Transverse colon (tissue), 4 donors: ENCODE measurements at regions not wholly inside any gene's neighbourhood (a gene's known extent, or its start where the extent isn't known, plus 50 kb on each side); places are given as distances from the start of the nearest gene placed in this dataset.

Source experiments
- DNase-seq: peaks from one replicate; pipeline ENCODE4 v3.0.0-alpha.2; 2019
- H3K27ac ChIP-seq, 4 donors: fragments of 200-600 bp; sonication (generic); 2 replicates each; pipeline ENCODE4 v1.5.1; 2016 to 2018; ENCODE audit warnings: inconsistent platforms in 4 of 4
- H3K27me3 ChIP-seq: fragments of 200-600 bp; sonication (generic); 2 replicates; pipeline ENCODE4 v1.5.1; 2017; ENCODE audit warnings: inconsistent platforms
- H3K36me3 ChIP-seq, 4 donors: fragments of 200-600 bp; sonication (generic); 2 replicates each; pipeline ENCODE4 v1.5.1; 2017 to 2019; ENCODE audit warnings: inconsistent platforms in 4 of 4
- H3K4me1 ChIP-seq, 4 donors: fragments of 200-600 bp; sonication (generic); 2 replicates each; pipeline ENCODE4 v1.5.1; 2017 to 2020; ENCODE audit warnings: inconsistent platforms in 4 of 4
- H3K4me3 ChIP-seq, 4 donors: fragments of 200-600 bp; sonication (generic); 1 replicate in 1 of 4; 2 replicates in 3 of 4; pipeline versions ENCODE4 v1.5.1 to v1.6.1; 2017 to 2019; ENCODE audit warnings: inconsistent platforms in 4 of 4
- H3K9me3 ChIP-seq, 2 donors: fragments of 200-600 bp; sonication (generic); 2 replicates each; pipeline ENCODE4 v1.5.1; 2017 to 2019; ENCODE audit warnings: inconsistent platforms in 2 of 2
- EP300 ChIP-seq: sonication (generic); formaldehyde crosslinking; IDR thresholded peaks from one replicate; pipeline ENCODE4 v1.6.1; 2017; ENCODE audit warnings: antibody characterized with exemption, low read depth
- POLR2A ChIP-seq: fragments of 450-650 bp; IDR thresholded peaks from one replicate; pipeline ENCODE4 v1.6.1; 2016; ENCODE audit warnings: antibody characterized with exemption, mild to moderate bottlenecking, moderate library complexity
- POLR2AphosphoS5 ChIP-seq, 3 donors: sonication (generic); formaldehyde crosslinking; IDR thresholded peaks; one replicate each; pipeline ENCODE4 v1.6.1; 2016; ENCODE audit warnings: antibody characterized with exemption in 3 of 3
- WGBS, 2 donors: methylation state at CpG; one replicate each; pipeline ENCODE4 v1.1.5; 2018; ENCODE audit warnings: low coverage in 1 of 2; 5-methylcytosine and 5-hydroxymethylcytosine counted together
- in situ Hi-C, 4 donors: fragments of 200-750 bp; cut with MboI; loops; one replicate each; pipeline versions ENCODE4 v1.15.0 to v1.15.1; 2017; ENCODE audit warnings: low sequenced_read_pairs in 3 of 4, low pct_ligation_motif_present in 1 of 4, low pct_unique_long_range_greater_than_20kb in 1 of 4
- intact Hi-C: fragments of 100-400 bp; cut with DNase I; formaldehyde crosslinking; loops from one replicate; pipeline ENCODE4 v1.15.1; 2023; ENCODE audit warnings: low total_unique reads
- TF ChIP-seq, protein P1 (sequence below), 5 experiments: fragments of 200-600 bp in 3 of 5; fragments of 450-650 bp in 2 of 5; sonication (generic) in 3 of 5; IDR thresholded peaks; 1 replicate in 2 of 5; 2 replicates in 3 of 5; pipeline ENCODE4 v1.5.1; 2016 to 2017; ENCODE audit warnings: antibody characterized with exemption in 5 of 5, inconsistent platforms in 3 of 5, mild to moderate bottlenecking in 2 of 5, moderate library complexity in 1 of 5

GRCh38 chr15:94927003-94927402, 695.6 kb downstream of the MCTP2 start:
- Histone ChIP-seq H3K27ac (no peak overlapping the region), H3K4me3 (no peak overlapping the region), H3K27me3 (no peaks in the 10 kb centered on the region), H3K9me3 (no peaks in the 10 kb centered on the region), H3K4me1 (no peaks in the 10 kb centered on the region), H3K36me3 (no peaks in the 10 kb centered on the region)
- 61 to 83% methylated on average over 3 of the region's 3 CpGs for WGBS, 2 donors
- in situ Hi-C loops, result no loop called here
- no peak for DNase-seq
- TF ChIP-seq POLR2A, result no peak
- no peak for TF ChIP-seq POLR2AphosphoS5 (IDR thresholded peaks at IDR 0.05)
- TF ChIP-seq EP300, result no peak
- TF ChIP-seq, protein P1, sequence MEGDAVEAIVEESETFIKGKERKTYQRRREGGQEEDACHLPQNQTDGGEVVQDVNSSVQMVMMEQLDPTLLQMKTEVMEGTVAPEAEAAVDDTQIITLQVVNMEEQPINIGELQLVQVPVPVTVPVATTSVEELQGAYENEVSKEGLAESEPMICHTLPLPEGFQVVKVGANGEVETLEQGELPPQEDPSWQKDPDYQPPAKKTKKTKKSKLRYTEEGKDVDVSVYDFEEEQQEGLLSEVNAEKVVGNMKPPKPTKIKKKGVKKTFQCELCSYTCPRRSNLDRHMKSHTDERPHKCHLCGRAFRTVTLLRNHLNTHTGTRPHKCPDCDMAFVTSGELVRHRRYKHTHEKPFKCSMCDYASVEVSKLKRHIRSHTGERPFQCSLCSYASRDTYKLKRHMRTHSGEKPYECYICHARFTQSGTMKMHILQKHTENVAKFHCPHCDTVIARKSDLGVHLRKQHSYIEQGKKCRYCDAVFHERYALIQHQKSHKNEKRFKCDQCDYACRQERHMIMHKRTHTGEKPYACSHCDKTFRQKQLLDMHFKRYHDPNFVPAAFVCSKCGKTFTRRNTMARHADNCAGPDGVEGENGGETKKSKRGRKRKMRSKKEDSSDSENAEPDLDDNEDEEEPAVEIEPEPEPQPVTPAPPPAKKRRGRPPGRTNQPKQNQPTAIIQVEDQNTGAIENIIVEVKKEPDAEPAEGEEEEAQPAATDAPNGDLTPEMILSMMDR (IDR thresholded peaks at IDR 0.05), result no peak
- intact Hi-C loops, result no loop called here

DNA sequence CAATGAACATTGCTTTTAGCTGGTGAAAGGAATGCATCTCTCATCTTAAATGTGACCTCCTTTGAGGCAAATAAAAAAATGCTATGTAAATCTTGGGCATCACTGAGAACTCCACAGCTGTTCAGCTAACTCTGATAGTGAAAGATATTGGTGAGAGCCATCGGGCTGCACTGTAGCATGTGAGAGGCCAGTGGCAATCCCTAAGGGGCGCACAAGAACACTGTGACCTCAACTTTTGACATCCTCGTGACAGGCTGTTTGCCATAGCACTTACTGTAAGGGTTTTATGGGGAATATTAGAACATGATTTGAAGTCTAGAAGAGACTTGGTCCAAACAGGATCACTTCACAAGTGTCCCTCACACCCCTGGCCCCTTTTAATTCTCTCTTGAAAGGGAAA, 697.9 kb downstream of the MCTP2 start:
- no peak overlapping the region for H3K4me3 ChIP-seq
- in situ Hi-C loops, result no loop called here
- peaks cover 0 to 1% of the 10 kb centered on the region in 2 donors for H3K9me3 ChIP-seq
- no peak for TF ChIP-seq EP300
- TF ChIP-seq, protein P1 (IDR thresholded peaks at IDR 0.05), result no peak
- intact Hi-C loops, result no loop called here
- no peak for DNase-seq
- H3K27ac ChIP-seq, result no peak overlapping the region
- no peaks in the 10 kb centered on the region for H3K4me1 ChIP-seq
- no peaks in the 10 kb centered on the region for H3K27me3 ChIP-seq
- no peaks in the 10 kb centered on the region for H3K36me3 ChIP-seq
- 66 to 80% methylated on average over 2 to 3 of the region's 3 CpGs for WGBS, 2 donors

- no peaks in the 10 kb centered on the region for H3K27me3 ChIP-seq
- intact Hi-C loops (no loop called here), in situ Hi-C loops (no loop called here)
- no peak for DNase-seq
- H3K4me3 ChIP-seq, result no peak overlapping the region
- H3K4me1 ChIP-seq, result no peaks in the 10 kb centered on the region
- TF ChIP-seq POLR2A (no peak), EP300 (no peak), POLR2AphosphoS5 (IDR thresholded peaks at IDR 0.05) (no peak)
- TF ChIP-seq, protein P1 (IDR thresholded peaks at IDR 0.05), result no peak
- no peak overlapping the region for H3K27ac ChIP-seq
- WGBS, 2 donors, result 58 to 62% methylated on average over 4 of the region's 4 CpGs
- no peaks in the 10 kb centered on the region for H3K36me3 ChIP-seq
- H3K9me3 ChIP-seq, result peaks cover 0 to 4% of the 10 kb centered on the region in 2 donors
Observed at GRCh38 chr15:94930441-94930840, 699.1 kb downstream of the MCTP2 start.

DNA sequence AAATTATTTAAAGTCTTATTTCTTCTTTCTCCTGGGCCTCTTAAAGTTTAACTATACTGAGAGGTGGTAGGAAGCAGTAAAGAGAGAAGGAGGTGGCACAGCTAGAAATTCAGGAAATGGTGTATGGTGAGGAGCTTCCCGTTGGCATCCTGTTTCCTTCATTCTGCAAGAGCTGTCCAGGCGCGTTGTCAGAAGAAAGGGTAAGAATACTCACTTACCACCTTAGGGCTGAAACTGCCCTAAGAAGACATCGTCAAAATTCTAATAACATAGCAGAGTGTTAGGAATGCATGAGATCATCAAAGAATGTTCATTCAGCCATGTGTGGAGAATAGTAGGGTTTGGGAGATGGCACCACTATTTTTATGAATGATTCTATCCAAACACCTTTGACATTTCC, 699.6 kb downstream of the MCTP2 start:
- H3K36me3 ChIP-seq, result no peaks in the 10 kb centered on the region
- peaks cover 0 to 4% of the 10 kb centered on the region in 2 donors for H3K9me3 ChIP-seq
- TF ChIP-seq, protein P1 (IDR thresholded peaks at IDR 0.05), result no peak
- no peak overlapping the region for H3K4me3 ChIP-seq
- no peak overlapping the region for H3K27ac ChIP-seq
- in situ Hi-C loops, result no loop called here
- 50 to 59% methylated on average over 4 of the region's 4 CpGs for WGBS, 2 donors
- no peaks in the 10 kb centered on the region for H3K4me1 ChIP-seq
- H3K27me3 ChIP-seq, result no peaks in the 10 kb centered on the region
- intact Hi-C loops, result no loop called here
- DNase-seq, result no peak
